GM12878 (cell line): ENCODE measurements at regions not wholly inside any gene's neighbourhood (a gene's known extent, or its start where the extent isn't known, plus 50 kb on each side); places are given as distances from the start of the nearest gene placed in this dataset.

Experiments
- ATAC-seq: fragments of 200-7000 bp; cut with Tn5 transposase; 3 replicates; pipeline ENCODE4 v1.9.1; 2020; ENCODE audit warnings: mild to moderate bottlenecking, moderate library complexity
- BruUV-seq: library from RNA; stranded (reverse); fragments of 400-500 nt; replicated peaks from 2 replicates; lab custom pipeline; 2021; lab: Mats Ljungman, UMichigan
- CTCF ChIA-PET: fragments of 300-600 bp; sonication (Branson Sonifier 250); formaldehyde crosslinking; extraction: SDS; loops from one replicate; lab custom pipeline; 2021; ENCODE audit warnings: inconsistent platforms; lab: Yijun Ruan, JAX
- POLR2A ChIA-PET: fragments of 350-600 bp; formaldehyde crosslinking; extraction: SDS; loops from one replicate; lab custom pipeline; 2021; ENCODE audit warnings: inconsistent platforms; lab: Charles Lee
- RAD21 ChIA-PET: fragments of 300-600 bp; sonication (Branson Sonifier 250); formaldehyde crosslinking; loops from one replicate; lab custom pipeline; 2023; ENCODE audit warnings: antibody characterized with exemption; ENCODE audit not compliant: unreplicated experiment; lab: Charles Lee
- SMC1A ChIA-PET: fragments of 300-600 bp; sonication (Branson Sonifier 250); formaldehyde crosslinking; loops from one replicate; lab custom pipeline; 2023; ENCODE audit not compliant: unreplicated experiment, uncharacterized antibody; lab: Charles Lee
- DNase-seq: peaks from one replicate; pipeline ENCODE4 v3.0.0-alpha.2; 2011; ENCODE audit warnings: low read depth, low spot score
- FAIRE-seq: peaks from 3 replicates; lab custom pipeline; 2011; peaks lifted over from hg19 to GRCh38; lab: Jason Lieb, UNC
- H2AFZ ChIP-seq: 2 replicates; pipeline ENCODE4 v1.6.0; 2011; ENCODE audit warnings: low read depth, low read length, control low read depth; ENCODE audit not compliant: control insufficient read depth
- H3K27ac ChIP-seq: 2 replicates; pipeline ENCODE4 v1.5.1; 2011; ENCODE audit warnings: control low read depth; ENCODE audit not compliant: control insufficient read depth, insufficient read depth
- H3K27me3 ChIP-seq, 2 experiments: replicated peaks in 1 of 2; 2 replicates each; pipeline versions ENCODE4 v1.6.0 to v1.6.1; 2011; ENCODE audit warnings: low read length in 1 of 2; ENCODE audit not compliant: control insufficient read depth in 2 of 2, insufficient read depth in 2 of 2
- H3K36me3 ChIP-seq, 2 experiments: 2 replicates each; pipeline ENCODE4 v1.5.1; 2011; ENCODE audit warnings: low read length in 1 of 2; ENCODE audit not compliant: control insufficient read depth in 2 of 2, insufficient read depth in 2 of 2
- H3K4me1 ChIP-seq: 2 replicates; pipeline ENCODE4 v1.6.1; 2011; ENCODE audit warnings: mild to moderate bottlenecking, low read length, moderate library complexity, mixed read lengths; ENCODE audit not compliant: control insufficient read depth, insufficient read depth
- H3K4me2 ChIP-seq: 2 replicates; pipeline ENCODE4 v1.6.0; 2011; ENCODE audit warnings: control low read depth; ENCODE audit not compliant: control insufficient read depth, insufficient read depth
- H3K4me3 ChIP-seq: fragments of 200-600 bp; sonication (generic); 2 replicates; pipeline ENCODE4 v1.5.1; 2016
- H3K79me2 ChIP-seq: 2 replicates; pipeline ENCODE4 v1.6.0; 2011; ENCODE audit warnings: low read length; ENCODE audit not compliant: control insufficient read depth, insufficient read depth
- H3K9ac ChIP-seq: 2 replicates; pipeline ENCODE4 v1.8.0; 2011; ENCODE audit warnings: low read length, control low read depth, mixed read lengths; ENCODE audit not compliant: control insufficient read depth, insufficient read depth
- H3K9me3 ChIP-seq: replicated peaks from 3 replicates; pipeline ENCODE4 v1.5.1; 2011; ENCODE audit warnings: mild to moderate bottlenecking, low read length; ENCODE audit not compliant: control insufficient read depth, insufficient read depth
- H4K20me1 ChIP-seq: 2 replicates; pipeline ENCODE4 v1.6.0; 2011; ENCODE audit not compliant: control insufficient read depth, insufficient read depth
- ATF3 ChIP-seq: IDR thresholded peaks from 2 replicates; pipeline ENCODE4 v1.6.1; 2011; ENCODE audit warnings: low read depth, mild to moderate bottlenecking, low read length, moderate library complexity, borderline replicate concordance; ENCODE audit errors: extremely low read depth
- BCL3 ChIP-seq: IDR thresholded peaks from 2 replicates; pipeline ENCODE4 v1.6.1; 2011; ENCODE audit warnings: borderline replicate concordance, low read depth, mild to moderate bottlenecking, moderate library complexity, low read length; ENCODE audit not compliant: insufficient read depth, poor library complexity, severe bottlenecking
- BCLAF1 ChIP-seq: fragments of 450-650 bp; IDR thresholded peaks from 2 replicates; pipeline ENCODE4 v1.6.1; 2017; ENCODE audit warnings: antibody characterized with exemption, mild to moderate bottlenecking, moderate library complexity
- HDAC6 ChIP-seq: fragments of 200-600 bp; sonication (generic); IDR thresholded peaks from one replicate; pipeline ENCODE4 v1.8.0; 2017; ENCODE audit warnings: antibody characterized with exemption; ENCODE audit not compliant: unreplicated experiment
- KAT2A ChIP-seq: conservative IDR thresholded peaks from 2 replicates; pipeline ENCODE4 v1.6.1; 2011; ENCODE audit warnings: low read depth, low read length; ENCODE audit not compliant: control insufficient read depth
- MYB ChIP-seq: fragments of 150-350 bp; IDR thresholded peaks from 2 replicates; pipeline ENCODE4 v1.6.1; 2014; ENCODE audit warnings: mild to moderate bottlenecking, low read depth, low read length, borderline replicate concordance
- NFIC ChIP-seq: IDR thresholded peaks from 2 replicates; pipeline ENCODE4 v1.6.1; 2012; ENCODE audit warnings: low read depth, mild to moderate bottlenecking, inconsistent platforms, low read length, moderate library complexity
- SIX5 ChIP-seq: IDR thresholded peaks from 2 replicates; pipeline ENCODE4 v1.6.1; 2011; ENCODE audit warnings: mild to moderate bottlenecking, low read depth, low read length, moderate library complexity; ENCODE audit not compliant: severe bottlenecking
- SMAD1 ChIP-seq: fragments of 450-650 bp; IDR thresholded peaks from 2 replicates; pipeline ENCODE4 v1.6.1; 2018; ENCODE audit warnings: mild to moderate bottlenecking, low read depth; ENCODE audit not compliant: partially characterized antibody
- SMARCA5 ChIP-seq: fragments of 450-650 bp; IDR thresholded peaks from 2 replicates; pipeline ENCODE4 v1.6.1; 2017; ENCODE audit warnings: mild to moderate bottlenecking
- ZBED1 ChIP-seq: IDR thresholded peaks from 2 replicates; pipeline ENCODE4 v1.6.1; 2016; ENCODE audit warnings: borderline replicate concordance
- ZBTB40 ChIP-seq: fragments of 450-650 bp; IDR thresholded peaks from 2 replicates; pipeline ENCODE4 v1.6.1; 2016; ENCODE audit warnings: mild to moderate bottlenecking, moderate library complexity, borderline replicate concordance
- ZSCAN29 ChIP-seq: fragments of 450-650 bp; IDR thresholded peaks from 2 replicates; pipeline ENCODE4 v1.6.1; 2017; ENCODE audit warnings: mild to moderate bottlenecking, moderate library complexity
- WGBS: methylation state at CpG from one replicate; pipeline ENCODE4 v1.1.6; 2016; ENCODE audit warnings: low lambda C conversion rate; ENCODE audit not compliant: insufficient replicate concordance, insufficient coverage; ENCODE audit errors: missing lambda C conversion rate; 5-methylcytosine and 5-hydroxymethylcytosine counted together
- in situ Hi-C: fragments of 300-500 bp; cut with MboI; formaldehyde crosslinking; loops from 9 replicates; pipeline ENCODE4 v1.14.3; 2018; ENCODE audit warnings: mixed read lengths
- intact Hi-C: fragments of 100-400 bp; cut with micrococcal nuclease; formaldehyde crosslinking; loops from one replicate; pipeline ENCODE4 v1.14.2; 2022; ENCODE audit not compliant: unreplicated experiment

- Histone ChIP-seq H2AFZ (no peak overlapping the region), H3K79me2 (no peaks in the 10 kb centered on the region), H3K27me3 (peaks cover 0 to 2% of the 10 kb centered on the region in 2 experiments; a peak in 2 of 4 replicates), H3K9ac (no peak overlapping the region), H3K4me3 (no peak overlapping the region), H3K4me1 (no peaks in the 10 kb centered on the region), H3K36me3 (no peaks in the 10 kb centered on the region), H3K27ac (no peak overlapping the region), H4K20me1 (no peaks in the 10 kb centered on the region), H3K9me3 (no peaks in the 10 kb centered on the region), H3K4me2 (no peak overlapping the region)
- no peak for DNase-seq
- ChIA-PET POLR2A (no interaction called here), CTCF (no interaction called here), SMC1A (no interaction called here), RAD21 (no interaction called here)
- WGBS: 13% methylated on average over 4 of the region's 4 CpGs
- intact Hi-C loops (no loop called here), in situ Hi-C loops (no loop called here)
- no TSS peak for BruUV-seq
- ATAC-seq: no peak
- no peak for FAIRE-seq
- TF ChIP-seq KAT2A (no peak), MYB (no peak), SMAD1 (no peak), BCLAF1 (no peak), ZBED1 (no peak), SIX5 (no peak), HDAC6 (no peak), BCL3 (no peak), ZBTB40 (no peak), SMARCA5 (no peak), ZSCAN29 (no peak), NFIC (no peak), ATF3 (no peak)
Observed at GRCh38 chr7:49718760-49719159, 54.7 kb upstream of the VWC2 start.
